ENCODE measurements at regions not wholly inside any gene's neighbourhood (a gene's known extent, or its start where the extent isn't known, plus 50 kb on each side); places are given as distances from the start of the nearest gene placed in this dataset.

GRCh38 chr15:81427176-81427575 is 53.2 kb upstream of the TMC3 start:
- Histone ChIP-seq H3K4me3 (no peak overlapping the region), H3K9me3 (peaks cover 0 to 5% of the 10 kb centered on the region in 2 donors), H3K27ac (no peak overlapping the region), H3K36me3 (no peaks in the 10 kb centered on the region), H3K27me3 (peaks cover 4% of the 10 kb centered on the region), H3K4me1 (no peaks in the 10 kb centered on the region)
- intact Hi-C loops (cut with DNase I; ENCODE audit: low total_unique reads): no loop called here
- DNase-seq: no peak
- WGBS, 2 donors (ENCODE audit: low coverage in 1 of 2): 70 to 78% methylated on average over 6 of the region's 6 CpGs
- TF ChIP-seq EP300 (IDR thresholded peaks at IDR 0.05; ENCODE audit: low read depth): no peak
- TF ChIP-seq CTCF (IDR thresholded peaks at IDR 0.05): no peak
- TF ChIP-seq POLR2AphosphoS5 (IDR thresholded peaks at IDR 0.05): no peak
- no peak for TF ChIP-seq POLR2A (IDR thresholded peaks at IDR 0.05)
- in situ Hi-C loops (cut with MboI; ENCODE audit: low pct_ligation_motif_present in 1 of 4, low pct_unique_long_range_greater_than_20kb in 1 of 4, low sequenced_read_pairs in 3 of 4): no loop called here

GRCh38 chr15:81425905-81426304 is 51.9 kb upstream of the TMC3 start:
- no peaks in the 10 kb centered on the region for H3K27me3 ChIP-seq
- TF ChIP-seq CTCF (IDR thresholded peaks at IDR 0.05) (no peak), POLR2AphosphoS5 (IDR thresholded peaks at IDR 0.05) (no peak), EP300 (IDR thresholded peaks at IDR 0.05; ENCODE audit: low read depth) (no peak), POLR2A (IDR thresholded peaks at IDR 0.05) (no peak)
- no peak overlapping the region for H3K27ac ChIP-seq
- intact Hi-C loops (cut with DNase I; ENCODE audit: low total_unique reads): no loop called here
- WGBS, 2 donors (ENCODE audit: low coverage in 1 of 2): 83 to 85% methylated on average over 1 of the region's 1 CpG
- H3K4me3 ChIP-seq: no peak overlapping the region
- H3K36me3 ChIP-seq: no peaks in the 10 kb centered on the region
- DNase-seq: no peak
- in situ Hi-C loops (cut with MboI; ENCODE audit: low pct_ligation_motif_present in 1 of 4, low pct_unique_long_range_greater_than_20kb in 1 of 4, low sequenced_read_pairs in 3 of 4): no loop called here
- H3K4me1 ChIP-seq: no peaks in the 10 kb centered on the region
- no peaks in the 10 kb centered on the region for H3K9me3 ChIP-seq

Data from transverse colon (tissue), 4 donors.